ENCODE measurements at regions not wholly inside any gene's neighbourhood (a gene's known extent, or its start where the extent isn't known, plus 50 kb on each side); places are given as distances from the start of the nearest gene placed in this dataset.

DNA sequence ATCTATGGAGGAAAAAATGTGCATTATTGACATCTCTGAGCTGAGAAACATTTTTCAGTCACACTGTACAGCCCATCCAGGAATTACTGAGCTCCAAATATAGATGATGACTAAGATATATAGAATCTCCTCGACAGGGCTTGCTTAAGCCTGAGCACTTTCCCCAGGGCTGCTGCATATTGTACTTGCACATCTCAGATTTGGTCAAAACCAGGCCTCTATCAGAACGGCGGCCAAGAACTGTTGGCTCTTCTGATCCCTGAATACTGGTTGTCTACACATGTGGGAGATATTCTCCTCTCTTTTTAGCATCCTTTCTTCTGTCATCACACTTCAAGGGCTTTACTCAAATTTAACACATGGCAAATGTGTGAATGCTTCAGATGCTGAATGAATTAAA, 201.5 kb upstream of the SLC35G4 start:
- Histone ChIP-seq H3K36me3 (ENCODE audit: insufficient read depth) (no peaks in the 10 kb centered on the region), H3K27ac (ENCODE audit: low read depth) (no peak overlapping the region), H3K4me1 (ENCODE audit: insufficient read depth) (peaks cover 6% of the 10 kb centered on the region), H3K4me2 (no peak overlapping the region), H3K79me2 (replicated peaks; ENCODE audit: insufficient read depth) (no peaks in the 10 kb centered on the region), H3F3A (replicated peaks; ENCODE audit: low read depth) (no peaks in the 10 kb centered on the region), H3K27me3 (ENCODE audit: insufficient read depth) (no peaks in the 10 kb centered on the region), H4K20me1 (replicated peaks; ENCODE audit: insufficient read depth) (no peaks in the 10 kb centered on the region), H3K4me3 (no peak overlapping the region), H3K9me2 (ENCODE audit: insufficient read depth) (peaks cover 3% of the 10 kb centered on the region; the same call in 1 of the 2 replicates), H2AFZ (no peak overlapping the region)
- peaks cover 15% of the 10 kb centered on the region; the same call in 2 of the 3 replicates for H3K4me1 Mint-ChIP-seq
- peaks cover 2% of the 10 kb centered on the region for H3K27me3 Mint-ChIP-seq (ENCODE audit: insufficient read depth, low read depth, poor library complexity)
- H3K9me3 Mint-ChIP-seq: no peaks in the 10 kb centered on the region
- H3K27ac Mint-ChIP-seq: no peak overlapping the region
- H3K4me3 Mint-ChIP-seq: no peak overlapping the region
- TF ChIP-seq NANOG (IDR thresholded peaks at IDR 0.05; ENCODE audit: borderline replicate concordance): no peak
- no peak for TF ChIP-seq ZNF331 (CRISPR knock-in tag; IDR thresholded peaks at IDR 0.05; ENCODE audit: low read depth)
- TF ChIP-seq STAT1 (IDR thresholded peaks at IDR 0.05; ENCODE audit: unreplicated experiment): no peak
- TF ChIP-seq CTCF (conservative IDR thresholded peaks at IDR 0.05; ENCODE audit: low read depth in 2 of 2): no peak
- TF ChIP-seq, protein P1, sequence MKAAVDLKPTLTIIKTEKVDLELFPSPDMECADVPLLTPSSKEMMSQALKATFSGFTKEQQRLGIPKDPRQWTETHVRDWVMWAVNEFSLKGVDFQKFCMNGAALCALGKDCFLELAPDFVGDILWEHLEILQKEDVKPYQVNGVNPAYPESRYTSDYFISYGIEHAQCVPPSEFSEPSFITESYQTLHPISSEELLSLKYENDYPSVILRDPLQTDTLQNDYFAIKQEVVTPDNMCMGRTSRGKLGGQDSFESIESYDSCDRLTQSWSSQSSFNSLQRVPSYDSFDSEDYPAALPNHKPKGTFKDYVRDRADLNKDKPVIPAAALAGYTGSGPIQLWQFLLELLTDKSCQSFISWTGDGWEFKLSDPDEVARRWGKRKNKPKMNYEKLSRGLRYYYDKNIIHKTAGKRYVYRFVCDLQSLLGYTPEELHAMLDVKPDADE (IDR thresholded peaks at IDR 0.05): no peak
- no peak for TF ChIP-seq REST (IDR thresholded peaks at IDR 0.05; ENCODE audit: unreplicated experiment)
- TF ChIP-seq JUNB (IDR thresholded peaks at IDR 0.05; ENCODE audit: unreplicated experiment): no peak
- no peak for TF ChIP-seq POLR2AphosphoS5 (IDR thresholded peaks at IDR 0.05; ENCODE audit: low read depth)
- TF ChIP-seq, protein P2, sequence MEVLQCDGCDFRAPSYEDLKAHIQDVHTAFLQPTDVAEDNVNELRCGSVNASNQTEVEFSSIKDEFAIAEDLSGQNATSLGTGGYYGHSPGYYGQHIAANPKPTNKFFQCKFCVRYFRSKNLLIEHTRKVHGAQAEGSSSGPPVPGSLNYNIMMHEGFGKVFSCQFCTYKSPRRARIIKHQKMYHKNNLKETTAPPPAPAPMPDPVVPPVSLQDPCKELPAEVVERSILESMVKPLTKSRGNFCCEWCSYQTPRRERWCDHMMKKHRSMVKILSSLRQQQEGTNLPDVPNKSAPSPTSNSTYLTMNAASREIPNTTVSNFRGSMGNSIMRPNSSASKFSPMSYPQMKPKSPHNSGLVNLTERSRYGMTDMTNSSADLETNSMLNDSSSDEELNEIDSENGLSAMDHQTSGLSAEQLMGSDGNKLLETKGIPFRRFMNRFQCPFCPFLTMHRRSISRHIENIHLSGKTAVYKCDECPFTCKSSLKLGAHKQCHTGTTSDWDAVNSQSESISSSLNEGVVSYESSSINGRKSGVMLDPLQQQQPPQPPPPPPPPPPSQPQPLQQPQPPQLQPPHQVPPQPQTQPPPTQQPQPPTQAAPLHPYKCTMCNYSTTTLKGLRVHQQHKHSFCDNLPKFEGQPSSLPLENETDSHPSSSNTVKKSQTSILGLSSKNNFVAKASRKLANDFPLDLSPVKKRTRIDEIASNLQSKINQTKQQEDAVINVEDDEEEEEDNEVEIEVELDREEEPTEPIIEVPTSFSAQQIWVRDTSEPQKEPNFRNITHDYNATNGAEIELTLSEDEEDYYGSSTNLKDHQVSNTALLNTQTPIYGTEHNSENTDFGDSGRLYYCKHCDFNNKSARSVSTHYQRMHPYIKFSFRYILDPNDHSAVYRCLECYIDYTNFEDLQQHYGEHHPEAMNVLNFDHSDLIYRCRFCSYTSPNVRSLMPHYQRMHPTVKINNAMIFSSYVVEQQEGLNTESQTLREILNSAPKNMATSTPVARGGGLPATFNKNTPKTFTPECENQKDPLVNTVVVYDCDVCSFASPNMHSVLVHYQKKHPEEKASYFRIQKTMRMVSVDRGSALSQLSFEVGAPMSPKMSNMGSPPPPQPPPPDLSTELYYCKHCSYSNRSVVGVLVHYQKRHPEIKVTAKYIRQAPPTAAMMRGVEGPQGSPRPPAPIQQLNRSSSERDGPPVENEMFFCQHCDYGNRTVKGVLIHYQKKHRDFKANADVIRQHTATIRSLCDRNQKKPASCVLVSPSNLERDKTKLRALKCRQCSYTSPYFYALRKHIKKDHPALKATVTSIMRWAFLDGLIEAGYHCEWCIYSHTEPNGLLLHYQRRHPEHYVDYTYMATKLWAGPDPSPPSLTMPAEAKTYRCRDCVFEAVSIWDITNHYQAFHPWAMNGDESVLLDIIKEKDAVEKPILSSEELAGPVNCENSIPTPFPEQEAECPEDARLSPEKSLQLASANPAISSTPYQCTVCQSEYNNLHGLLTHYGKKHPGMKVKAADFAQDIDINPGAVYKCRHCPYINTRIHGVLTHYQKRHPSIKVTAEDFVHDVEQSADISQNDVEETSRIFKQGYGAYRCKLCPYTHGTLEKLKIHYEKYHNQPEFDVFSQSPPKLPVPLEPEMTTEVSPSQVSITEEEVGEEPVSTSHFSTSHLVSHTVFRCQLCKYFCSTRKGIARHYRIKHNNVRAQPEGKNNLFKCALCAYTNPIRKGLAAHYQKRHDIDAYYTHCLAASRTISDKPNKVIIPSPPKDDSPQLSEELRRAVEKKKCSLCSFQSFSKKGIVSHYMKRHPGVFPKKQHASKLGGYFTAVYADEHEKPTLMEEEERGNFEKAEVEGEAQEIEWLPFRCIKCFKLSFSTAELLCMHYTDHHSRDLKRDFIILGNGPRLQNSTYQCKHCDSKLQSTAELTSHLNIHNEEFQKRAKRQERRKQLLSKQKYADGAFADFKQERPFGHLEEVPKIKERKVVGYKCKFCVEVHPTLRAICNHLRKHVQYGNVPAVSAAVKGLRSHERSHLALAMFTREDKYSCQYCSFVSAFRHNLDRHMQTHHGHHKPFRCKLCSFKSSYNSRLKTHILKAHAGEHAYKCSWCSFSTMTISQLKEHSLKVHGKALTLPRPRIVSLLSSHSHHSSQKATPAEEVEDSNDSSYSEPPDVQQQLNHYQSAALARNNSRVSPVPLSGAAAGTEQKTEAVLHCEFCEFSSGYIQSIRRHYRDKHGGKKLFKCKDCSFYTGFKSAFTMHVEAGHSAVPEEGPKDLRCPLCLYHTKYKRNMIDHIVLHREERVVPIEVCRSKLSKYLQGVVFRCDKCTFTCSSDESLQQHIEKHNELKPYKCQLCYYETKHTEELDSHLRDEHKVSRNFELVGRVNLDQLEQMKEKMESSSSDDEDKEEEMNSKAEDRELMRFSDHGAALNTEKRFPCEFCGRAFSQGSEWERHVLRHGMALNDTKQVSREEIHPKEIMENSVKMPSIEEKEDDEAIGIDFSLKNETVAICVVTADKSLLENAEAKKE (CRISPR knock-in tag; IDR thresholded peaks at IDR 0.05): no peak
- TF ChIP-seq CREB1 (CRISPR knock-in tag; IDR thresholded peaks at IDR 0.05; ENCODE audit: low read depth): no peak
- TF ChIP-seq EZH2phosphoT487 (IDR thresholded peaks at IDR 0.05; ENCODE audit: unreplicated experiment): no peak
- no peak for TF ChIP-seq EZH2 (IDR thresholded peaks at IDR 0.05; ENCODE audit: low read depth, unreplicated experiment)
- no peak for TF ChIP-seq ZNF114 (CRISPR knock-in tag; IDR thresholded peaks at IDR 0.05)
- ATAC-seq: no peak
- no peak for DNase-seq (ENCODE audit: low spot score)
- H3K36me3 Mint-ChIP-seq (ENCODE audit: low read depth): no peaks in the 10 kb centered on the region
